H4 (cell line): ENCODE measurements at regions not wholly inside any gene's neighbourhood (a gene's known extent, or its start where the extent isn't known, plus 50 kb on each side); places are given as distances from the start of the nearest gene placed in this dataset.

ENCODE experiments used
- DNase-seq: peaks from one replicate; pipeline ENCODE4 v3.0.0-alpha.2; 2015; ENCODE audit warnings: low spot score

DNA sequence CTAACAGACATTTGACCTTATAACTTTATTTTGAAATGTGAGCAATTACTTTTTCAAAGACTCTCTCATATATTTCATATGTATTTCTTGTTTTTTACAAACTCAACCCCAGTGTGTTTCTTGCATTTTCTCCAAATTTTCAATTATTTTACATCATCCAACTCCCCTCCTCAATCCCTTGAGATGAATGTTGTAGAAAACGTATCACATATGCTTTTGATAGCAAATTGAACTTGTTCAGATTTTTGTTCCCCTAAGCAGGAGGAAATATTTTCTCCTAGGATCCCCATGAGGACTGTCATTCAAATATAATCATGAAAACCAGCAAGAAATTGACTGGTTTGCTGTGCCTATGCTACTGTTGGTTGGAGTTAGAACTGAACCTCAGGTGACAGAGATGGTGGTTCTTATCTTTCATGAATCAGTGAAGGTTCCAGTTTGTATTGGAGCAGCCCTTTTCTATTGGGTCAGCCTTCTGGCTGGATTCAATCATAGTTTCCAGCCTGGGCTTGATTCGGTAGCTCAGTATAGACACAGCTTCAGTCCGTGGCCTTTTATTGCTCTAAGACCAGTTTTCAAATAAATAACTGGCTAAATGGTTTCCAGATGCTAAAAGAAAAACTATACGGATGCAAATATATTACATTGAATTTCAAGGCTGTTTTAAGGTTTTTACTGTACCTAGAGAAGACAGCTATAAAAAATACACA is 591.0 kb downstream of the EPHA4 start:
- DNase-seq: no peak

DNA sequence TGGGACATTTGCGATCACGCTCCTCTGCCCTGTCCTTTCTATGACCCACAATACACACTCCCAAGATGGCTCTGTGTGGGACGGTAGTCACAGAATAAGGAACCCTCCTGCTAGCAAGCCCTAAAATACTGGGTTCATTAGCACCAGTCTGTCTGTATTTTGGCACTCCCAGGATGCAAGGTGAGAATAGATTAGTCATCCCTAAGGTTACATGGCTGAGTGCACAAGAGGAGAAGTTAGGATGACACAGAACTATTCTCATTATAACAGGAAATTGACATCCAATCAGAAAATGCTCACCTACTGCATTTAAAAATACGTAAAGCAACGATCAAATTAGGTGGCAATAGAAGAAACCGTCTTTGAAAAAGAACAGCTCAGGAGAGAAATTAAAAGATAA is 590.2 kb downstream of the EPHA4 start:
- no peak for DNase-seq

DNA sequence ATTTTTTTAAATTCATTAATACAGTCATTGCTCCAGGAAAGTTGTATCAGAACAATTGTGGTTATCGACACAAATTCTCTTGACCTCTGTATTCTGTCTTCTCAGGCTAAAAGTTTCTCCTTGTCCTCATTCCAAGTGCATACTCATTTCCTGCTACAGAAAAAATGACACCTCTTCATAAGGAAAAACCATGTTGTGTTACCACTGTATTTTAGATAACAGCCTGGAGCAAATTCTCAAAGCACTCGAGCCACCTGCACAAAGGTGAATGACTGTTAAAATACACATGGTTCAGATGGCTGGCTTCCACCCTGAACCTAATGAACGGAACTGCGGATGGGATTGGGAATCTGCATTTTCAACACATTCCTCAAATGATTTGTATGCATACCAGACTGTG is 586.5 kb downstream of the EPHA4 start:
- DNase-seq: no peak

DNA sequence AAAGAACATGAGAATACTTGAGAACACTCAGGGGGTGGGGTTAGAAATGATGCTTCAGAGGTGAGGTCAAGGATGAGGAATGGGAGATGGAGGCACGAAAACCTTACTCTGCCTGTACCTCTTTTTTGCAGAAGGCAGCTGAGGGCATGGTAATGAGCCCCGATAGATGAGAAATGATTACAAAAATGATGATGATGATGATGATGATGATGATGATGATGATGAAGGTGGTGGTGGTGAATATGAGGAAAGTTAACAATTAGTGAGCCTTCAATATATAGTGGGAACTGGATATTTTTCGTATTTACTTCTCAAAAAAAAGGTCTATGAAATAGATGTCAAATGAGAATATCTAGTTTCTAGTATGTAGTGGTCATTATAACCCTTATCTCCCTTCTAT is 584.3 kb downstream of the EPHA4 start:
- no peak for DNase-seq

DNA sequence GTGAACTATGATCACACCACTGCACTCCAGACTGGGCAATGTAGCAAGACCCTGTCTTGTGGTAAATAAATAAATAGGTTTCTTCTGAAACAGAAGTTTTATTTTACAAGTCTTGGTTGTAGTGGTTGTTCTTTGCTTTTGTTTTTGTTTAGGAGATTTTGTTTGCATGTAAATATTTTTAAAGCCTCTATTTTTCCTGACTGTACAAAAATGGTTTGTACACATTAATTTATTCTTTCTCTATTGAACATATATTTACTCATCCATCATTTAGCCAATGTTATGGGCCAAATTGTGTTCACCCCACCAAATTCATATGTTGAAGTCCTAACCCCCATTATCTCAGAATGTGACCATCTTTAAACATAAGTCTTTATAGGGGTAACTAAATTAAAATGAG is 580.1 kb downstream of the EPHA4 start:
- DNase-seq: no peak

DNA sequence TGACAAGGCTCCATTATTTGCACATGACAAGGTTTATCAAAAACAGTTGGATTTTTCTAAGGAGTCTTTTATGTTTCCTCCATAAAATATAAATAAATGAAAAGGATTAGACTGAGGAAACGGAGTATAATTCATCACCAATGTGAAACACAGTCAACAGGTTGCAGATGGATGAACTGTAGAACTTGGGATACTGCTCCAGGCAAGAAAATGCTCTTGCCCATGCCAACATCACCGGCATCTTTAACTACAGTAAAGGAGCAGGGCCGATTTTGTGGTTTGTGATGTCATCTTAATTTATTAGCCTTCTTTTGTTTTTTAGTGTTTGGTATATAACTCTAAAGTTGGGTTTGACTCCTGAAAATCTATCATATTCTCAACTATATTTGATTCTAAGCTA is 577.3 kb downstream of the EPHA4 start:
- no peak for DNase-seq

DNA sequence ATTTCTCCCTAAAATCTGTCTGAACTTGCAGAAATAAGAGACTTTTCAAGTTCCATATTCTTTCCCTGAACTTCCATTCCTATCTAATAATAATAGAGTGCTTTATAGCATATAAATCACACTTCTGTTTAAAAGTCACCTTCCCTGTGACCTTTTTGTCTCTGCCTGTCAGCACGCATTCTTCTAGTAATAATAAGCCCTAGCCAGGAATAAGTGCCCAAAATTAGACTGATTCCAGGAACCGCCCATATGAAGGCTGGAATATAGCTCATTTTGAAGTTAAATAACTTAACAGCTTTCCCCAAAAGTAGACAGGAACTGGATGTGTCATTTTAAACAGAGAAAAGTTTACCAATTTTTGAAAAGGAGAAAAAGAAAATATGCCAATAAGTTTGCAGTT is 576.5 kb downstream of the EPHA4 start:
- DNase-seq: no peak

DNA sequence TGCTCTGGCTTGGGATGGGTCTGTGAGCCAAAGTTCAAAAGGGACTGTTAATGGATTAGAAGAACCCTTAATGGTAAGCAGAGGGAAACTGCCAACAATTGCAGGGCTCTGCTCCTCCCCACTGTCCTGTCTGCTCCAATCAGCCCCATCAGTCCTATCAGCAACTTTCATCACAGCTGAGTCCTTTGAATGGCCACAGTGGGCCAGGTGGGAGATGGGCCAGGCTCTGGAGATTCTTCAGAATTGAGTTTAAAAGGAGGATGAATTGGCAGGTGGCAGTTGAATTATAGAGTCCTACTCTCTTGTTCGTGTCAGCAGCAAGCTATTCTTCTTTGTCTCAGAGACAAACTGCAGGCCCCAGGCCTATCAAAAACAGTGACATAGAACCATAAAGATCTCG is 573.9 kb downstream of the EPHA4 start:
- no peak for DNase-seq

DNA sequence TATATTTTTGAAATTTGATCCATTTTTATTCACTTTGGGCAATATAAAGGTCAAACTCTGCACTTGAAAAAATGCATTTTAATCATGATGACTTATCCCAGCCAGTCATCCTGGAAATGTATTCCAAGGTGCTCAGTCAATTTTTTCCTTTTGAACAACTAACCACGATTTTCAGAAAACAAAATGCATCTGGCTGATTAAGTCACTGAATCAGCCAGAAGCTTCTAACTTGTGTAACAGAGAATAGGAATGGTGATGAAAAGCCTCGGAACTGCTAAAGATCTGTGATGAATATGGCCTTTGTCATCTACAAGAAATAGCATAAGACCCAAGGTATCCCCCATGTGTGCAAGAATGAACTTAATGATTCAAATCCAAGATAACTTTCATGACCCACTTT is 572.7 kb downstream of the EPHA4 start:
- no peak for DNase-seq

DNA sequence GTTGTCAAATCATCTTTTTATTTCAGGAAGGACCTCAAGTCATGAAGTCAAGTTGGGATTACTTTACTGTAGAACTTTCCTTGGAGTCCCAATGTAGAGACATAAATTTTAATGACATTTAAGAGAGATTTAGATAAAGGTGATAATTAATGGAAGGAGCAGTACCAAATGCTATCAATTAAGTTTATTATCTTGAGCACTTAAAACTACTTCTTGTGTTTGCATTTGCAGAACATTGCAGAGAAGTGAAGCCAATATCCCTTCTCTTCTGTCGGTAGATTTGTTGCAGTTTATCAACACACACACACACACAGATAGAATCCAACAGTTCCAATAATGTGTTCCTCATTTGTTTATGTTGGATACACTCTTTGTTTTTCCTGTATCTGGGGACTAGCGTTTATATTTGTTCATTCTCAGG is 570.7 kb downstream of the EPHA4 start:
- no peak for DNase-seq

DNA sequence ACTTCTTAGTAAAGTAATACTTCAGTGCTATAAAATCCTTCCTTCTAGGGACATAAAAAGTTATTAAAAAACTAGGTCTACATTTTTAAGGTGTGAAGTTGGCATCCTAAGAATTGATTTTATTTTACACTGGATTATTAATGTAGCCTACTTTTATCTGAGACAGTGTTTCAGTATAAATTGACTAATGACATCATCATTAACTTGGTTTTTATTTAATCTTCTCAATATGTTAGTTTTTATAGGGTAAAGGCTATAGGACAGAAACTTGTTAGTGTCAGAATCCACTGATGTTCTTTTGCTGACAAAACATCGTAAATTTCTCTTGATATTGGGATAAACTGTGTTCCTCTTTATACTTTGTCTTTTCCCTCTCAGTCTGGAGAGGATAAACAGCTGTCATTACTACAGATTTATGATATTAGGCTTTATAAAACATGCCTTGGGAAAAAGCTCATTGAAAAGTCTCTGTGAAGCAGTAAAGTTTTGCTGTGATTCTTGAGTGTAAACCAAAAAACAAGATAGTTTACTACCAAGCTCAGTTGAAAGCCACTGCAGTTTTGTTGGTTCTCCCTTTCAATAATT is 569.9 kb downstream of the EPHA4 start:
- no peak for DNase-seq

DNA sequence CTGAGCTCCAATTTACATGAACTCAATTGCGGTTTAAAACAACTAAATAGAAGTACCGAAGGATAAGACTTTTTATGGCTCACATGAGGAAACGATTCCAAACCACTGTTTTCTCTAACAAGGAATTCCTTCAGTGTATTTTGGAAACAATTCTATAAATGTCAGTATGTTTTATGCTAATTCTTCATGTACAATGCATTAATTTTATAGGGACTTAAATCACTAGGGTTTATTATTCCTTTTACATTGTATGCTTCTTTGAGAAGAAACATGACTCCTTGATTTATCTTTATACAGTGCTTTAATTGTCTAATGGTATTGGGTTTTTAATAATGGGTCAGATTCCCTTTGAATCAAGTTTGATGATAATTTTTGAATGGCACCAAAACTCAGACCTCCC is 566.8 kb downstream of the EPHA4 start:
- DNase-seq: no peak

DNA sequence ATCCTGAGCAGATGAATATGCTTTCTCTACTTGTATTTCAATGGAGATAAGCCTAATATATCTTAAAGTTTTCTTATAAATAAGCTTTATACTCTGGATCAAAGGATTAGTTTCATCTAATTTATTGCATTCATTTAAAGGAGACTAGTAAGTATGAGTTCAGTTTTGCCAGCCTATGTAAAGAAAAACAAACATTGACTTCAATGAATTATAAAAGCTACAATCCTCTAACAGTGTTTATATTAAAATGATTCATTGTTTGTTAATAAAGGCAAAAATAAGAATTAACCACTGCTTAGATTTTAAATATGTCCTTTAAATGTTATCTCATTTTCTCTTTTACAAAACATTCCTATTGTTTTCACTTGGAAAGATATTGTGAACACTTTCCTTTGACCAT is 566.0 kb downstream of the EPHA4 start:
- DNase-seq: no peak

DNA sequence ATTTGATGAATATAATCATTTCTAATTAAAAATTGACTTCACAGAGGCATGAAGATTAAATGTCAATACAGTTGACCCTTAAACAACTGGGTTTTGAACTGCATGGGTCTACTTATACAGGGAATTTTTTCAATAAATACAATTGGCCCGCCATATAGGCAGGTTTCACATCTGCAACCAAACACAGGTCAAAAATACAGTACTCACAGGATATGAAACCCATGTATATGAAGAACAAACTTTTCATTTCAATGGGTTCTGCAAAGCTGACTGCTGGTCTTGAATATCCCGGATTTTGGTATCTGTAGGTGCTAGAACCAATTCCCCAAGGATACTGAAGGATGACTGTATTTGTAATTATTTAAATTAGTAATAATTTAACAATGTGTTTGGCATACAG is 555.6 kb downstream of the EPHA4 start:
- DNase-seq: no peak

DNA sequence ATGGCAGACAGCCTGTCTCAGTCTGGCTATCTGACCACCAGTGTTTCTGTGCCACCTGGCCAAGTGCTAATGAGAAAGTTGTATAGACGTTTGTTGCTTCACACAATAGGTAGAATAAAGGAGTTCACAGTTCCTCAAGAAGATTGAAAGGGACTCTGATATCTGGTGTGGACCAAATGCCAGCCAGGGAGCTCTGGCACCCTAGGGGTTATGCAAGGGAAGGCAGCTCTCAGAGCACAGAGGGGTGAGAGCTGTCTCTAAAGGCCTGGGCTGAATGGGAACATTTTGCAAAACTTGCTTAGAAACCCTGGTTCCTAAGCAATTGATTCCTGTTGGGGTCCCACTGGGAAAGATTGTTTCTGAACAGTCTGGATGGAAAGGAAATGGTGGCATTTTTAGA is 553.8 kb downstream of the EPHA4 start:
- DNase-seq: no peak

DNA sequence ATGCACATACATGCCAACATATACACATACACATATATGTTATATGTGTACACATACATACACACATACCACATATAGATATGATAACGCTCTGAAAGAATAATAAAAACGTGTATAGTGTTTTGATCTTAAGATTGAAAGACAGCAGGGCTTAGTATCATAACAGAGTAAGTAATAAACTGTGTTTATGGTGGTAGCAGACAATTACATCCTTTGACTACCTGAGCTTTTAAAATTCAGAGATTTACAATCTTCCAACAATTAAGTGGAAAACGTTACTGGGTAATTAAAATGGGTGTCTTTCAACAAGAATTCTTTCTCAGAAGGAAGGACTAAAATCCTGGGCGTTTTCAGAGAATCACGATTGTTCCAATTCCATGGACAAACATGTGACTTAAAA is 552.4 kb downstream of the EPHA4 start:
- no peak for DNase-seq

DNA sequence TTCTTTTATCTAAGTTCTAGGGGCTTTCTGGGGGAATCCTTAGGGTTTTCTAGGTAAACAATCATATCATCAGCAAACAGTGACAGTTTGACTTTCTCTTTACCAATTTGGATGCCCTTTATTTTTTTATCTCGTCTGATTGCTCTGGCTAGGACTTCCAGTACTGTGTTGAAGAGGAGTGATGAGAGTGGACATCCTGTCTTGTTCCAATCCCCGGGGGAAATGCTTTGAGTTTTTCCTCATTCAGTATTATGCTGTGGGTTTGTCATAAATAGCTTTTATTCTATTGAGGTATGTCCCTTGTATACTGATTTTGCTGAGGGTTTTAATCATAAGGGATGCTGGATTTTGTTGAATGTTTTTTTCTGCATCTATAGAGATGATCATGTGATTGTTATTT is 549.5 kb downstream of the EPHA4 start:
- DNase-seq: no peak

DNA sequence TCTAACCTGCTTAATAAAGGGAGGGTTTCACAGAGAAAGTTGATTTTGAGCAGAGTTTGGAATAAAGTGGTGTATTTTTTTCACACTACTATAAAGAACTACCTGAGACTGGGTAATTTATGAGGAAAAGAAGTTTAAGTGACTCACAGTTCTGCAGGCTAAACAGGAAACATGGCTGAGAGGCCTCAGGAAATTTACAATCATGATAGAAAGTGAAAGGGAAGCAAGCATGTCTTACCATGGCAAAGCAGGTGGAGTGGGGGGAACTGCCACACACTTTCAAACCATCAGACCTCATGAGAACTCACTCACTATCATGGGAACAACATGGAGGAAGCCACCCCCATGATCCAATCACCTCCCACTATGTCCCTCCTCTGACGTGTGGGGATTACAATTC is 546.7 kb downstream of the EPHA4 start:
- no peak for DNase-seq

DNA sequence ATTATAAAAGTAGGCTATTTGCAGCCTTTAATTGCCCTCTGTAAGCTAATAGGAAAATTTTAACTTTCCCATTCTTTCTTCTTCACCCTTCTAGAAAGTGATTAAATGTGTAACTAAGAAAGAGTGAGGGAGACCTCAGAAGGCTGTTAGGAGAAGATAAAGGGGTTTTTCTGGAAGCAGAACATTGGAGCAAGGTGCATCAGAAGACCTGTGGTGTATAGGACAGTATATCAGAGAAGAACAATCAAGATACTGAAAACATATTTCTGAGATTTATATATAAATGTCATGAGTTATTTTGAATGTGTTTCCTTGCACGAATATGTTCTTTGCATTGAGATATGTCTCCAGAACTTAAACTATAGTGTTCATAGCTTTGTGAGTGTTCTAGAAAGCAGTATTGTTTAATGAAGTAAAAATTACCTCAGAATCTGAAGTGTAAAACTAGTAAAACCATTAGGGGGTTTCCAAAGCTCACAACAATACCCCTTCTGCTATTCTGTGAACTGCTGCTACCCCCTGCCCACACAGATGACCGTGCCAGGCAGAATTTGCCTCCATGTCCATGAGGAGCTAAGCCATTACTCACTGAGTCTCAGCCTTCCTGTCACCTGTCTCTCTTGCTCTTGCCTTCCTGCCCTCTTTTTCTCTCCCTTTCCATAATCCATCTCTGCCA is 537.9 kb downstream of the EPHA4 start:
- DNase-seq: no peak

DNA sequence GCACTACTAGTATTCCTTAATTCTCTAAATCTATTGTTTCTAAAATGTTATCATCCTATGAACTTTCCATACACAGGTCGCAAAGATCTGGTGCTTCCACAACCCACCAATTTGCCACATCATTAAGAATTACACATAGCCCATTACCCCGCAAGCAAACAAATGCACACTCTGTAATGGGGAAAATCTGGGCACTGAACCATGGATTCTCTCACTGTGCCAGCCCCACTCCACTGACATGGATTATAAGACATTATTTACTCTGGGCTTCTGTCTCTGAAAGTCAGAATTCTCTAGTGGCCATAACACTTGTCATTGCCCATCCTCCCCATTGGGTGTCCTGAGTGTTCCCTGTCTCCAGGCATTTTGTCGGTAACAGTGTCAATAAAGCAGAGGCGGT is 537.1 kb downstream of the EPHA4 start:
- no peak for DNase-seq

DNA sequence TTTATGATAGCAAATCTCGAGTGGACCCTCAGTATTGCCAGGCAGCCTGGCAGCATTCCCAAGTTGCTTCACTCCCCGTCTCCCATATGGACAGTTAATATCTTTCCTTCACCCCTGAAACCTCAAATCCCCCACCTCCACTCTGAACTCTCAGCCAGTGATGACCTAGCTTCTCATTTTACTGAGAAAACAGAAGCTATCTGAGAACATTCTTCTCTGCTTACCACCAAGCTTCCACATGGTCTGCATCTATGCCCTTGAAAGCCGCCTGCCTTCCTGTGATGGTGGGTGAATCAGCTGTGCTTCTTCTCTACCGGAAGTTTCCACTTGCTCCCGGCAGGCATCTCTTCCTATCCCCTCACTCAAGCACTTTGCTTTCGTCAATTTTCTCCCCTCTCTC is 529.2 kb downstream of the EPHA4 start:
- DNase-seq: no peak

DNA sequence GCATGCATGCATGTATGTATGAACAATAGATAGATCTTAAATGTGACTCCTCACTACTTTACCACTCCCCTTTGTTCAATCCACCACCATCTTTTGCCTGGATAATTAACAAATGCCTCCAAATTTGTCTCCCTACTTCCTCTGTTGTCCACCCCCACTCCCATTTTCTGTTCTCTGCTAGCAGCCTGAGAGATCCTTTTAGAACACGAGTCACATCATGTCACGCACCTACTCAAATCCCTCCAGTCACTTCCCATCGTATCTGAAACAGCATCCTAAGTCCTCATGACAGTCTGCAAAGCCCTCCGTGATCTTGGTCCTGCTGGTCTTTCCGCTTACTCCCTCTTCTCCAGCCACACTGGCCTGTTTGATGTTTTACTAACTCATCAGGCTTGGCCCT is 527.3 kb downstream of the EPHA4 start:
- DNase-seq: no peak

DNA sequence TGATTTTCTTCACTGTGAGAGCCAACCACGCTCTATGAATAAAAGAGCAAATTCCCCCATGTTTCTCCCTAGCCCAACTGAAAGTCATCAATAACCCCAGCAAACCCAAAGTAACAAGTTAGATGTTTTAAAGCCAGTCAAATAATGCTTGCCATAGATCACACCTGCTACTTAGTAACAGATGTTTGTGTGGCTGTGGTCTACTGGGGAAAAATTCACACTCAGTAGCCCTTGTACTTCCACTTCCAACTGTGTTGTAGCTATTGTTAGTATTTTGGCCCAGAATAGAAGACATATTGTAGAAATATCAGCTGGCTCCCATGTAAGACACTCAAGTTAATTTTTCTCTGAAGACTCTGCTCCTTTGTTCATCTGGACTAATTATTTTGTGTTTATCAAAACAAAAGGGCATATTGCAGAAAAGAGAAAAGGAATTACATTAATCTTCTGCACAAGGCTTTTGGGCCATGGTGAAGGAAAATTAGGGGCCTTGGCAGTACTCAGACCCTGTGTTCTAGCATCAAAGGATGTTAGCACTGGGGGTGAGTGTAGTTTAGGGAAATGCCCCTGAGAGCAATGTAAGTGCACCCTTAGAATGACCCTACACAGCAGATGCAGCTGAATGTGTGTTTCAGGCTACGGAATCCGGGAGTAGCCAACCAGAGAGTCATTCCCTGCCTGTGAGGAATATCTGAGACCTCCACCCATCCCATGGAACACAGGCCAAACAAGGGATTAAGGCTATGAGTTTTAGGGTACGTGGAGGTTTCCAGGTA is 521.9 kb downstream of the EPHA4 start:
- no peak for DNase-seq
